Ovary (tissue), 7 donors: ENCODE measurements at regions not wholly inside any gene's neighbourhood (a gene's known extent, or its start where the extent isn't known, plus 50 kb on each side); places are given as distances from the start of the nearest gene placed in this dataset.

Experiments
- DNase-seq, 5 donors: peaks; one replicate each; pipeline ENCODE4 v3.0.0-alpha.2; 2019 to 2020
- H3K27ac ChIP-seq, 2 donors: fragments of 200-600 bp; one replicate each; pipeline versions ENCODE4 v1.5.1 to v1.8.0; 2019 to 2022
- H3K27me3 ChIP-seq: fragments of 200-600 bp; one replicate; pipeline ENCODE4 v1.8.0; 2022
- H3K36me3 ChIP-seq: fragments of 200-600 bp; sonication (generic); one replicate; pipeline ENCODE4 v1.5.1; 2019
- H3K4me1 ChIP-seq: one replicate; pipeline ENCODE4 v1.8.1; 2013; ENCODE audit warnings: mild to moderate bottlenecking, moderate library complexity; ENCODE audit not compliant: insufficient read depth
- H3K4me3 ChIP-seq: fragments of 200-600 bp; sonication (generic); one replicate; pipeline ENCODE4 v1.5.1; 2017
- H3K9me3 ChIP-seq, 2 donors: fragments of 200-600 bp in 1 of 2; sonication (generic) in 1 of 2; one replicate each; pipeline versions ENCODE4 v1.5.1 to v1.8.1; 2013 to 2019; ENCODE audit warnings: mild to moderate bottlenecking in 1 of 2, moderate library complexity in 1 of 2
- EP300 ChIP-seq: sonication (generic); formaldehyde crosslinking; IDR thresholded peaks from one replicate; pipeline ENCODE4 v1.6.1; 2017; ENCODE audit warnings: antibody characterized with exemption
- POLR2A ChIP-seq: fragments of 450-650 bp; IDR thresholded peaks from one replicate; pipeline ENCODE4 v1.6.1; 2017; ENCODE audit warnings: antibody characterized with exemption, mild to moderate bottlenecking, moderate library complexity
- WGBS, 3 donors: extraction: QIAGEN DNeasy Blood & Tissue Kit in 1 of 3; methylation state at CpG; one replicate each; pipeline versions ENCODE4 v1.1.5 to v1.1.7; 2013 to 2017; 5-methylcytosine and 5-hydroxymethylcytosine counted together
- intact Hi-C, 4 donors: fragments of 100-400 bp; cut with DNase I; formaldehyde crosslinking; loops; one replicate each; pipeline versions ENCODE4 v1.11.0 to v1.15.1; 2022 to 2023
- TF ChIP-seq, protein P1 (sequence below), 3 donors: fragments of 450-650 bp in 2 of 3; fragments of 200-600 bp in 1 of 3; IDR thresholded peaks; one replicate each; pipeline versions ENCODE4 v1.5.1 to v1.8.0; 2016 to 2022; ENCODE audit warnings: antibody characterized with exemption in 3 of 3, mild to moderate bottlenecking in 1 of 3
- donor health status: DM: no; HTN: no; CAD: no; lungs with moderate emphysema.
- donor health status: DM: no; HTN: no; CAD: no.
- donor health status: Bipolar disorder and iron deficiency.
- donor health status: DM: no; HTN: no; CAD: no.
- donor health status: DM: yes; HTN: yes; CAD: no.

GRCh38 chr6:91094806-91095475 lies 508.1 kb upstream of the MAP3K7 start:
- H3K4me1 ChIP-seq: peaks cover 7% of the 10 kb centered on the region
- H3K27me3 ChIP-seq: no peaks in the 10 kb centered on the region
- H3K27ac ChIP-seq: no peak overlapping the region
- intact Hi-C loops: no loop called here
- H3K4me3 ChIP-seq: no peak overlapping the region
- TF ChIP-seq EP300: no peak
- TF ChIP-seq, protein P1, sequence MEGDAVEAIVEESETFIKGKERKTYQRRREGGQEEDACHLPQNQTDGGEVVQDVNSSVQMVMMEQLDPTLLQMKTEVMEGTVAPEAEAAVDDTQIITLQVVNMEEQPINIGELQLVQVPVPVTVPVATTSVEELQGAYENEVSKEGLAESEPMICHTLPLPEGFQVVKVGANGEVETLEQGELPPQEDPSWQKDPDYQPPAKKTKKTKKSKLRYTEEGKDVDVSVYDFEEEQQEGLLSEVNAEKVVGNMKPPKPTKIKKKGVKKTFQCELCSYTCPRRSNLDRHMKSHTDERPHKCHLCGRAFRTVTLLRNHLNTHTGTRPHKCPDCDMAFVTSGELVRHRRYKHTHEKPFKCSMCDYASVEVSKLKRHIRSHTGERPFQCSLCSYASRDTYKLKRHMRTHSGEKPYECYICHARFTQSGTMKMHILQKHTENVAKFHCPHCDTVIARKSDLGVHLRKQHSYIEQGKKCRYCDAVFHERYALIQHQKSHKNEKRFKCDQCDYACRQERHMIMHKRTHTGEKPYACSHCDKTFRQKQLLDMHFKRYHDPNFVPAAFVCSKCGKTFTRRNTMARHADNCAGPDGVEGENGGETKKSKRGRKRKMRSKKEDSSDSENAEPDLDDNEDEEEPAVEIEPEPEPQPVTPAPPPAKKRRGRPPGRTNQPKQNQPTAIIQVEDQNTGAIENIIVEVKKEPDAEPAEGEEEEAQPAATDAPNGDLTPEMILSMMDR (IDR thresholded peaks at IDR 0.05): no peak
- TF ChIP-seq POLR2A: no peak
- H3K9me3 ChIP-seq: no peaks in the 10 kb centered on the region
- no peaks in the 10 kb centered on the region for H3K36me3 ChIP-seq
- no peak for DNase-seq

GRCh38 chr6:91094341-91094740 lies 507.5 kb upstream of the MAP3K7 start:
- H3K27me3 ChIP-seq: no peaks in the 10 kb centered on the region
- peaks cover 7% of the 10 kb centered on the region for H3K4me1 ChIP-seq
- no peak overlapping the region for H3K27ac ChIP-seq
- TF ChIP-seq, protein P1 (IDR thresholded peaks at IDR 0.05): no peak
- no peak for TF ChIP-seq POLR2A
- no peak for DNase-seq
- intact Hi-C loops: no loop called here
- H3K4me3 ChIP-seq: no peak overlapping the region
- H3K9me3 ChIP-seq: no peaks in the 10 kb centered on the region
- no peaks in the 10 kb centered on the region for H3K36me3 ChIP-seq

DNA sequence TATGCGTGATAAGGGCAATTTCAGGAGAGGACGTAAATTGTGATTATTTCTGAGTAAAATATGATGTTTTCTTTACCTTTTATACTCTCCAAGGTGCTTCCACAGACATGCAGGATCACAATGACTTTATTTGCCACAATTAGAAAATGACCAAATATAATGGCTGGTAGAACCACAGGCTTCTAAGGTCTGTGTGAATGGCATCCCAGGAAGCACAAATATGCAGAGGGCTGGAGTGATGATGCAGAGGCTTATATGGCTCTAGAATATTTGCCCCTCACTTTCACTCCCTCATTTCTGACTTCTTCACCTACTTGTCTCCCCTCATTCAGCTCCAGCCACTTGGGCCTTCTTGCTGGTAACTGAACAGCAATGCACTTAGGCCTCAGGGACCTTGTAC lies 502.1 kb upstream of the MAP3K7 start:
- WGBS, 3 donors: 94 to 98% (median 95%) methylated on average over 2 of the region's 2 CpGs
- no peak for DNase-seq
- intact Hi-C loops: no loop called here

GRCh38 chr6:91088515-91088914 lies 501.6 kb upstream of the MAP3K7 start:
- TF ChIP-seq POLR2A: no peak
- TF ChIP-seq, protein P1 (IDR thresholded peaks at IDR 0.05): no peak
- Histone ChIP-seq H3K27ac (no peak overlapping the region), H3K9me3 (no peaks in the 10 kb centered on the region), H3K4me3 (no peak overlapping the region), H3K27me3 (no peaks in the 10 kb centered on the region), H3K4me1 (peaks cover 3% of the 10 kb centered on the region), H3K36me3 (no peaks in the 10 kb centered on the region)
- no peak for DNase-seq
- WGBS, 3 donors: 39 to 48% (median 46%) methylated on average over 1 of the region's 1 CpG
- intact Hi-C loops: no loop called here

More for the DNA sequence above, 502.1 kb upstream of the MAP3K7 start:
- Histone ChIP-seq H3K27me3 (no peaks in the 10 kb centered on the region), H3K36me3 (no peaks in the 10 kb centered on the region), H3K4me1 (peaks cover 3% of the 10 kb centered on the region), H3K27ac (no peak overlapping the region), H3K9me3 (no peaks in the 10 kb centered on the region), H3K4me3 (no peak overlapping the region)
- TF ChIP-seq EP300 (no peak), POLR2A (no peak)
- TF ChIP-seq, protein P1 (IDR thresholded peaks at IDR 0.05): no peak

- intact Hi-C loops: no loop called here
- WGBS, 3 donors: 13 to 29% (median 20%) methylated on average over 4 of the region's 4 CpGs
- TF ChIP-seq POLR2A: no peak
- TF ChIP-seq, protein P1 (IDR thresholded peaks at IDR 0.05): no peak
- TF ChIP-seq EP300: no peak
Measured at GRCh38 chr6:91087908-91088307, 501.0 kb upstream of the MAP3K7 start.

More at GRCh38 chr6:91087908-91088307, 501.0 kb upstream of the MAP3K7 start:
- Histone ChIP-seq H3K9me3 (no peaks in the 10 kb centered on the region), H3K27me3 (no peaks in the 10 kb centered on the region), H3K27ac (no peak overlapping the region), H3K36me3 (no peaks in the 10 kb centered on the region), H3K4me1 (peaks cover 5% of the 10 kb centered on the region), H3K4me3 (no peak overlapping the region)
- no peak for DNase-seq
